ENCODE measurements at regions not wholly inside any gene's neighbourhood (a gene's known extent, or its start where the extent isn't known, plus 50 kb on each side); places are given as distances from the start of the nearest gene placed in this dataset.
"Not testable (repeated sequence)": the region's sequence is repeated elsewhere in the genome, so short reads cannot be mapped to it uniquely, and the experiment has no call there.

GRCh38 chr7:156547884-156548561 lies 92.6 kb upstream of the RNF32 start:
- no peak for DNase-seq (ENCODE audit: low read depth in 3 of 3)

- no peak for DNase-seq (ENCODE audit: low read depth in 3 of 3)
Observed at GRCh38 chr7:156545979-156546378, 94.6 kb upstream of the RNF32 start.

DNA sequence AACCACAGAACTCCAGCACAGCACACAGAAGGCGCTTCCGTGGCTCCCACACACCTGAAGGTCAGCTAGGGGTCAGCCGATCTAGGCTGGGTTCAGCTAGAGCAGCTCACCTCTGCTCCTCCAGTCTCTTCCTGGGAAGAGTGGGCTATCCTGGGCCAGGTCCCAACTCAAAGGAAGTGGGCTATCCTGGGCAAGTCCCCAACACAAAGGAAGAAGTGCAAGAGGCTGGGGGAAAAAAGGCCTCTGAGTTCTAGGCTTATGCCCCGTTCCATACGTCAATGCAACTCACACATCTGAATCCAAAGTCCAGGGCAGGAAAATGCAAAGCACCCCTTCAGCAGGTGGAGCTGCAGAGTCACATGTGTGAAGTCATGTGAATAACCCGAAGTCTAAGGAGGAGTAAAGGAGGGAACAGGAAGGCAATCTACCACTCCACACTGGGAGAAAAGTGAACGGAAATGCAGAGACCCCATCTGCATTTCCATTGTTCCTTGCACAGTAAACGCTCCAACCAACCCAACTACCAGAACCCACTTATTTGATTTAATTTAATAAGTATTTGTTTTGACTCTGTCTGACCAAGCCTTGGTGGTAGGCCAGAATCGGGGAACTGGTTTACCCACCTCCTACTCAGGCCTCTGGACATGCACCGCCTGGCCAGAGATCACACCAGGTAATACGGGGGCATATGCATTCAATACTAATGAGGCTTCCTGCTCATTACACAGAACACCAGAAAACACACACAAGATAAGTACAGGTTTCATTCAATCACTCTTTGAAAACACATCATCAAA lies 95.5 kb upstream of the RNF32 start:
- DNase-seq (ENCODE audit: low read depth in 3 of 3), result no peak

GRCh38 chr7:156543699-156544598 lies 96.6 kb upstream of the RNF32 start:
- DNase-seq (ENCODE audit: low read depth in 3 of 3), result no peak

GRCh38 chr7:156540619-156541165 lies 99.9 kb upstream of the RNF32 start:
- DNase-seq (ENCODE audit: low read depth in 3 of 3), result no peak

GRCh38 chr7:156539999-156540398 lies 100.6 kb upstream of the RNF32 start:
- DNase-seq (ENCODE audit: low read depth in 3 of 3), result no peak

DNA sequence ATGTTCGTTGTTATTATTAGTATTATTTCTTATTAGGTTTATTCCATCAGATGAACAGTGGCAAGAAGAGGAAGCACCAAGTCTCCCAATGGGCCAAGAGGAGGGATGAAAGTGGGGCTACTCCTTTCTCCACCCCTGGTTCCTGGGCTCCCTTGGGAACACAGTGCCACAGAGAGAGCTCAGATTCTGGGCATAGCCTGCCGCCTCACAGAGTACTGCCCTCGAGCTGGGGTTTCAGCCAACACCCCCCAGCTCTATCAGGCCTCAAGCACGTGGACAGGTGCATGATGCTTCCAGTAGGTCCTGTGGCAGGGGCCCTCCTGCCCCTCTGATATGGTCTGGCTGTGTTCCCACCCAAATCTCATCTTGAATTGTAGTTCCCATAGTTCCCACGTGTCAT lies 103.6 kb upstream of the RNF32 start:
- no peak for DNase-seq (ENCODE audit: low read depth in 3 of 3)

- no peak for DNase-seq (ENCODE audit: low read depth in 3 of 3)
Observed at GRCh38 chr7:156534925-156535324, 105.6 kb upstream of the RNF32 start.

DNA sequence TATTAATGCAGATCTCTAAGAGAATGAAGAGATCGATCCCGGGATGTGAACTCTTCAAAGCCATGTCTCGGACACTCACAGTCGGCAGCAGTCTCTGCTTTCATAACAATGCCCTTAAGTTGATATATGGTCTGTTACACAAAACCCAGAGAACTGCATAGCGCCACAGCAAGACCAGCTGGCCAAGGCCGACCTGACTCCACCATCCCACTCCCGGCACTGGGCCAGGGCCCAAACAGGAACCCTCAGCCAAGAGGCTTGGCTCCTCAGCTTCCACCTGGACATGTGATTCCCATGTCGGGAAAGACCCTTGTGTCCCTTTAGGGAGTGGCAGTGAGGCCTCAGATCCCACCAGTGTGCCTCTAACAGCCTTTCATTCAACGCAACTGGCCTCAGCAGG lies 106.6 kb upstream of the RNF32 start:
- no peak for DNase-seq (ENCODE audit: low read depth in 3 of 3)

- DNase-seq (ENCODE audit: low read depth in 3 of 3), result no peak
Observed at GRCh38 chr7:156533420-156533819, 107.2 kb upstream of the RNF32 start.

GRCh38 chr7:156532016-156532602 lies 108.5 kb upstream of the RNF32 start:
- no peak for DNase-seq (ENCODE audit: low read depth in 3 of 3)

DNA sequence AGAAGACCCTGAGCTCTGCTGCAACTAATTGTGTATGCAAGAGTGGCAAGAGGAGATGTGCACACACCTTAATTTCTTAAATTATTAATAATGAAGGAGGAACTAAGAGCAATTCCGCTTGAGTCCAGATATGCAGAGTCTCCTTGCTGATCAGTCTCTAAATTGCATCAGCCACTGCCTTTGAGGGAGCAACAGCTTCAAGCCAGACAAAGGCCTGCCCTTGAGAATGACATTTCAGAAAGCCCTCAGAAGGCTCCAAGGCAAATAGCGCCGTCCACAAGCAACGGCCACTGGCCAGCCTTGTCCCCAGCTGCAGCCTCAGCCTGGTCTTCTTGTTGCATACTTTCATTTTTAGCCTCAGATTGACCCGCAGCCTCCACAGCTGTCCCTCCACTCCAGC lies 110.6 kb upstream of the RNF32 start:
- no peak for DNase-seq (ENCODE audit: low read depth in 3 of 3)

GRCh38 chr7:156527458-156527890 lies 113.1 kb upstream of the RNF32 start:
- no peak for DNase-seq (ENCODE audit: low read depth in 3 of 3)

DNA sequence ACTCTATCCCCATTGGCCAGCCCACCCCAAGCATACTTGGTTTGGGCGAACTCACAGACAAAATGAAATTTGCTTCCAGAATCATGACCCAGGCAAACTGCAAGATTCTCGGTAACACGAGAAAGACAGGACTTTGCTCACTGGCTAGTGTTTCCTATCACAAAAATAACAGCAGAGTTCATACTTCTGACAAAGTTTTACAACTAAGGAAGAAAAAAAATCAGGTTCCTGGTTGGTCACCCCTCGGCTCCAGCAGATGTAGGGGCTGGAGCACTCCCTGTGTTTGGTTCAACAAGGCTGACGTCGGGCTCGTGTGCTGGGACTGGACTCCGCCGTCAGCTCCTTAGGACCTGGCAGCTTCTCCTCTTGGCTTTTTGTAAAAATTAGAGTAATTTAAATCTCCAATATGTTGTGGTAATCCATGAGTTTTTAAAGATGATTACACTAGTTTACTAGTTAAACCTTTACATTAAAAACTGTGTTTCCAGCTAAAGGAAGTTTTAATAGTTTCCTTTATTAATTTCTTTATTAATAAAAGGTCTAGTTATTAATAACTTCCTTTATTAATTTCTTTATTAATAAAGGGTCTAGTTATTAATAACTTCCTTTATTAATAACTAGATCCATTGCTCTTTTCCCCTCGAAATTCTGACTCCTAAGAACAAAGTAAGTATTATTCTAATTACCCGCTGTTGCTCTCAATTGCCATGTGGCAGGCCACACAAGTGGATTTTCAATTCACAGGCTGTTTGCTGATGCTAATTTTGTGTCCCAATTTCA lies 115.6 kb upstream of the RNF32 start:
- no peak for DNase-seq (ENCODE audit: low read depth in 3 of 3)

DNA sequence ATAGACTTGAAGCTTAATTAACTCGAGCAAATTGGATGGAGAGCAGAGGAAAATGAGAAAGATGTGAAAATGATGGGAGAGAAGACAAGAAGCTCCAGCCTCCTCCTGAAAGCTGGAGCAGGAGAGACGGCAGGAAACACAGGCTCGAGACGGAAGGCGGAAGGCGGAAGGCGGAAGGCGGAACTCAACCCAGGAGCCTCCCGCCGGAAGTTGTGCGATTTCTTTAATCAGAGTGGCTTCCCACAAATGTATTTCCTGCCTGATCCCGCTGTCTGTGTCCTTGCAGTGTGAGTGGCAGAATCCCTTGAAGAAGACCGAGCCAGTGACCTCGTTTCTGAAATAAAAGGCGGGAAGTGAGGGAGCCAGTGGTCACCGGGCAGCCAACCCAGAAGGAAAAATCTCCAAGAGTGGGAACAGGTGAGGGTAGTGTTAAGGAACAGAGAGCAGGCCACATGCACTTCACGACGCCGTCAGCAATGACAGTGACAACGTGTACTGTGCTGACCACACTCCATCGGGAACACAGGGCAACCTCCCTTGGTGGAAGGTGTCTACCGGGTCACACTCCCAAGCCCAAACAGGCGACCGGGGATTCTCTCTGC lies 117.0 kb upstream of the RNF32 start:
- DNase-seq (ENCODE audit: low read depth in 3 of 3), result no peak

DNA sequence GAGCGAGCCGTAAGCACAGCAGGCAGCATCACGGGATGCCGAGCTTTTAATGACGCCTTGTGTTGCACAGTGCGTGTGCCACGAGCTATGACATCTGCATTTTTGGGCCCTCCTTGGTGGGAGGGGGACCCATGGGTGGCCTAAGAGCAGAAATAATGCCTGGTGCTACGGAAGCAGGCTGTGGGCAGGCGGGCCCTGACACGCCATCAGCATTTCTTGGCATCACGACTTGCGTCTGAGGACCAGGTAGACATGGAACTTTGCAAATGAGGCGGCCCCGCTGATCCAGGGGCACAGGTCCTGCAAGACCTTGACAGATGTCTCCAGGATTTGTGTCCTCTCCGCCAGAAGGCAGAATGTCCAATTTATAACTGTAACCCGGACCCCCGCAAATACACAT lies 117.8 kb upstream of the RNF32 start:
- no peak for DNase-seq (ENCODE audit: low read depth in 3 of 3)

- no peak for DNase-seq (ENCODE audit: low read depth in 3 of 3)
Observed at GRCh38 chr7:156519070-156519469, 121.5 kb upstream of the RNF32 start.

DNA sequence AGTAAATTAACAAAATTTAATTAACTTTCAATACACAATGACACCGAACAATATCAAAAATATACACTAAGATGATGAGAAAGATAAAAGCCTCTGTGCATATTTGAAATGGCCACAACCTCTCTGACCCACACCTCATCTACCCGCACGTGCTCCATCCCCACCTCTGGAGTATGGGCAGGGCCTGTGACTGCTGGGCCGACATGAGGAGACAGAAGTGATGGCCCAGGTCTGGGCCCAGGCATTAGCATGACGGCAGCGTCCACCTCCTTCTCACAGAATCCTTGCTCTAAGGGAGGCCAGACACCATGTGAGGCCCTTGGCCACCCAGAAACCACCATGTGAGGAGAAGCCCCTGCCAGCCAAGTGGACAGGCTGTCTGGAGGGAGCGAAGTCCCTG lies 122.1 kb upstream of the RNF32 start:
- DNase-seq (ENCODE audit: low read depth in 3 of 3), result no peak

DNA sequence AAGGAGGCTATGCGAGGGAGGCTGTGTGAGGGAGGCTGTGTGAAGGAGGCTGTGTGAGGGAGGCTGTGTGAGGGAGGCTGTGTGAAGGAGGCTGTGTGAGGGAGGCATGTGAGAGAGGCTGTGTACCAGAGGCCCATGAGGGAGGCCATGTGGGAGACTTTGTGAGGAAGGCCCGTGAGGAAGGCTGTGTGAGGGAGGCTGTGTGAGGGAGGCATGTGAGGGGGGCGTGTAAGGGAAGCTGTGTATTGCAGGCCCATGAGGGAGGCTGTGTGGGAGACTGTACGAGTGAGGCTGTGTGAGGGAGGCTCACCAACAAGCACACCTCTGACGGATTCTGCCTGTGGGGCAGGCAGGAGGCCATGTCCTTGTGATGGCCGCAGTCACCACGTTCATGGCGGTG lies 122.7 kb upstream of the RNF32 start:
- DNase-seq (ENCODE audit: low read depth in 3 of 3), result not testable (repeated sequence)

DNA sequence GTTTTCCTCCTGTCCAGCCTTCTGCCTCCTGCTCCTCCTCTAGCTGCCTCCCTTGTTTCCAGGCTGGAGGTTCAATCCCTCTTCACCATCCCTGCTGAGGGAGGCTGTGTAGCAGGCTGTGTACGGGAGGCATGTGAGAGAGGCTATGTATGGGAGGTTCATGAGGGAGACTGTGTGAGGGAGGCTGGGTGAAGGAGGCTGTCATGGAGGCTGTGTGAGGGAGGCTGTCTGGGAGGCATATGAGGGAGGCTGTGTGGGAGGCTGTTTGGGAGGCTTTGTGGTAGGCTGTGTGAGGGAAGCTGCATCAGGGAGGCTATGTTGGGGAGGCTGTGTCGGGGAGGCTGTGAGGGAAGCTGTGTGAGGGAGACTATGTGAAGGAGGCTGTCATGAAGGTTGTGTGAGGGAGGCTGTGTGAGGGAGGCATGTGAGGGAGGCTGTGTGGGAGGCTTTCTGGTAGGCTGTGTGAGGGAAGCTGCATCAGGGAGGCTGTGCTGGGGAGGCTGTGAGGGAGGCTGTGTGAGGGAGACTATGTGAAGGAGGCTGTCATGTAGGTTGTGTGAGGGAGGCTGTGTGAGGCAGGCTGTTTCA lies 123.7 kb upstream of the RNF32 start:
- DNase-seq (ENCODE audit: low read depth in 3 of 3), result no peak

All from stimulated activated CD4-positive, alpha-beta T cell treated with anti-CD3 and anti-CD28 coated beads, TNF-alpha, amount 100 ng/mL, for 24 hours (primary cell).